Peyer's patch (tissue), 4 donors: ENCODE measurements at regions not wholly inside any gene's neighbourhood (a gene's known extent, or its start where the extent isn't known, plus 50 kb on each side); places are given as distances from the start of the nearest gene placed in this dataset.

ENCODE experiments used
- CTCF ChIP-seq, 6 experiments: fragments of 450-650 bp in 4 of 6; fragments of 200-600 bp in 2 of 6; sonication (generic) in 1 of 6; IDR thresholded peaks; one replicate each; pipeline ENCODE4 v1.5.1; 2017 to 2019; ENCODE audit warnings: antibody characterized with exemption in 6 of 6, mild to moderate bottlenecking in 3 of 6, moderate library complexity in 1 of 6
- POLR2A ChIP-seq, 2 donors: fragments of 450-650 bp; IDR thresholded peaks; one replicate each; pipeline ENCODE4 v1.5.1; 2017; ENCODE audit warnings: antibody characterized with exemption in 2 of 2, mild to moderate bottlenecking in 2 of 2, moderate library complexity in 2 of 2

GRCh38 chr17:31738996-31739699, 119.9 kb downstream of the COPRS start:
- no peak for TF ChIP-seq CTCF (IDR thresholded peaks at IDR 0.05)
- TF ChIP-seq POLR2A (IDR thresholded peaks at IDR 0.05), result no peak
